Astrocyte of the spinal cord (primary cell): ENCODE measurements at regions not wholly inside any gene's neighbourhood (a gene's known extent, or its start where the extent isn't known, plus 50 kb on each side); places are given as distances from the start of the nearest gene placed in this dataset.

ENCODE experiments used
- DNase-seq: peaks from one replicate; pipeline ENCODE4 v3.0.0; 2011; ENCODE audit warnings: low read depth, low spot score
- H3K4me3 ChIP-seq: 2 replicates; pipeline ENCODE4 v1.5.1; 2011; ENCODE audit warnings: low read depth, mild to moderate bottlenecking, low read length, moderate library complexity
- CTCF ChIP-seq: IDR thresholded peaks from 2 replicates; pipeline ENCODE4 v1.5.1; 2012; ENCODE audit warnings: low read depth, mild to moderate bottlenecking, low read length, inconsistent platforms
- in situ Hi-C: cut with HindIII; loops from 2 replicates; pipeline ENCODE4 v1.10.0; 2017; ENCODE audit warnings: low sequenced_read_pairs

DNA sequence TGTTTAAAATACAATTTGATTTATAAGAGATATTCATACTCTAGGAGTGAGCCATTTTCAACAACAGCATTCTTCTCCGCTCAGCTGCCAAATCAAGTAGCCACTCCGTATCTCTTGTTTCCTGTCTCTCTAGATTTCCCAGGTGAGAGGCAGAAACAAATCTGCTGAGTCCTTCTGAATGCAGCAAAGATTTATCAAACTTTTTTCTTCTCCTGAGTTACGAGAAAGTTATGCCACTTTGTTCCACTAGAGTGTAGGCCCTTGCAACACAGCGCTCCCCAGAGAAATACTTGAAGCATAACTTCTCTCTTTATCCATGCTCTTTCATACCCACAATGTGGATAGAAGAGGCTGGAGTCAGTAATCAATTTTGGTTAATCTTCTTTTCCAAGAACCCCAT lies 1960.8 kb downstream of the OLFM4 start:
- in situ Hi-C loops: no loop called here
- no peak for TF ChIP-seq CTCF
- H3K4me3 ChIP-seq: no peak overlapping the region
- DNase-seq: no peak

GRCh38 chr13:54999399-54999907 lies 1970.8 kb downstream of the OLFM4 start:
- H3K4me3 ChIP-seq: no peak overlapping the region
- in situ Hi-C loops: no loop called here
- no peak for DNase-seq
- no peak for TF ChIP-seq CTCF

DNA sequence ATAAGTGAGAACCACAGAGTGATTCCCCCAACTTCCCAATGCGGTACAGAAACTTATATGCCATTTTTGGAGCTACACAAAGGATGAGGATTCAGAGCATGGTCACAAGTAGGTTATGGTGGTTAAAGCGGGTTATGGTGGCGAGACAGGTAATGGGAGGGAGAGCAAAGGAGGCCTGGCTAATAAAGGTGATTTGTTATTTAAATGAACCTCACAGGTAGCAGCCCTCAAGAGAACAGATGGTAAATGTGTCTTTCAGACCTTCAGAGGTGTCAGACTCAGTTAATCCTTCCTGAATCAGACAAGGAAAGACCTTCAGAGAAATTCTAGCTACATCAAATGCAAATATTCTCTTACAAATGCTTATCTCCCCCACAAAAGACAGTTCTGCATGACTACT lies 1971.4 kb downstream of the OLFM4 start:
- H3K4me3 ChIP-seq: no peak overlapping the region
- DNase-seq: no peak
- no peak for TF ChIP-seq CTCF
- in situ Hi-C loops: no loop called here

DNA sequence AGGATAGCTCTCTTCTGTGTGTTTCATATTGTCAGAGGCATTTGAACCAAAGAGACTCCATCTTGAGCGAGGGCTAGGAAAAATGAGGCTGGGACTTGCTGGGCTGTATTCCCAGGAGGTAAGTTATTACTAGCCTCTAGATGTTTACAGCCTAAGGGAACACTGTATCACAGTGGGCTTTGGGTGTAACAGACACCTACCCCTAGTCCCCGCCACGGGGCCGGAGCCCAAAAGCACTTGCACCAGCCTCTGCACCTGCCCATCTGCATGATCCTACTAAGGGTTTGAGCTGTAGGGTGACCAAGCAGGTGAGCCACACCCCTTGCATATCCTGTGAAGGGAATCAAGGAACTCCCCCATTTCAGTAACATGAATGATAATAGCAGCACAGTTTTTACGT lies 1972.2 kb downstream of the OLFM4 start:
- TF ChIP-seq CTCF: no peak
- no peak for DNase-seq
- in situ Hi-C loops: no loop called here
- H3K4me3 ChIP-seq: no peak overlapping the region

DNA sequence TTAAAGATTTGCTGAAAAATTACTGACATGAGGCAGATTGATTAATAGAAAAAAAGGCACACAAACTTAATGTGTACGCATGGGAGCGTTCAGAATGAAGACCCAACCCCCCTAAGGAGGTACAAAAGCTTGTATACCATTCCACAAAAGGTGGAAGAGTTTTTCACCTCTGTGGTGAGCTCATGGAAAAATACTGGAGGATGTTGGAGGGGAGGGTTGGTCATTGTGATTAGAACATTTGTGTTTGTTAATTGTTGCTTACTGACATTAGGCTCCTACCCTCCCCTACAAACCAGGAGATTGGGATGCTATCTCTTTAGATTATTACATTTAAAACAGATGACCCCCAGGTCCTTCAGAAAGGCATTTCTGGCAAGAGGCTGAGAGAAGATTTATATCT lies 1973.3 kb downstream of the OLFM4 start:
- in situ Hi-C loops: no loop called here

DNA sequence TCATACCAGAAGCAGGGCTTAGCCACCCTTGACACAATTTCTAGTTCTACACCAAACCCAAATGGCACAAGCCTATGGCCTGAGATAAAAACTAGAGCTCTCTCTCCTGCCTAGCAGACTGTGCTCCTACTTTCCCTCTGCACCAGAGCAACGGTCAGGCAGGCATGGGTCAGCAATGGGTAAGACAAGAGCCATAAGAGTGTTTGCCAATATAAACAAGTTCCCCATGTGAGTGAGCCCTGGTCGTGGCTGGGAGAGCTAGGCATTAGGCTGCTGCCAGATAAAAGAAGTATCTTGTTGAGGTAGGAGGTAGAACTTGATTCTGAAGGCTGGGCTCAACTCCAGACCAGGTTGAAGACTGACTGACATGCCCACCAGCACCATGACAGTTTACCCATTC lies 1979.1 kb downstream of the OLFM4 start:
- H3K4me3 ChIP-seq: no peak overlapping the region
- DNase-seq: no peak
- no peak for TF ChIP-seq CTCF
- in situ Hi-C loops: no loop called here

More for the DNA sequence above, 1973.3 kb downstream of the OLFM4 start:
- DNase-seq: no peak
- no peak overlapping the region for H3K4me3 ChIP-seq
- TF ChIP-seq CTCF: no peak

GRCh38 chr13:55013051-55013450 lies 1984.4 kb downstream of the OLFM4 start:
- no peak for TF ChIP-seq CTCF
- H3K4me3 ChIP-seq: no peak overlapping the region
- in situ Hi-C loops: no loop called here
- no peak for DNase-seq
